ENCODE measurements at regions not wholly inside any gene's neighbourhood (a gene's known extent, or its start where the extent isn't known, plus 50 kb on each side); places are given as distances from the start of the nearest gene placed in this dataset.

GRCh38 chr2:19759880-19760279 lies 141.9 kb downstream of the TTC32 start:
- no peak for DNase-seq
- Mint-ChIP-seq H3K36me3 (no peaks in the 10 kb centered on the region), H3K27ac (no peak overlapping the region), H3K9me3 (ENCODE audit: low read depth) (no peaks in the 10 kb centered on the region), H3K27me3 (peaks cover 6% of the 10 kb centered on the region), H3K4me3 (no peak overlapping the region), H3K4me1 (no peaks in the 10 kb centered on the region)
- no peak for ATAC-seq
- CTCF ChIA-PET: no interaction called here

GRCh38 chr2:19758658-19759057 lies 143.1 kb downstream of the TTC32 start:
- Mint-ChIP-seq H3K9me3 (ENCODE audit: low read depth) (no peaks in the 10 kb centered on the region), H3K4me1 (no peaks in the 10 kb centered on the region), H3K36me3 (no peaks in the 10 kb centered on the region), H3K27ac (no peak overlapping the region), H3K27me3 (peaks cover 7% of the 10 kb centered on the region), H3K4me3 (no peak overlapping the region)
- ATAC-seq (no peak), DNase-seq (no peak)
- CTCF ChIA-PET: no interaction called here

- ATAC-seq: no peak
- no peak for DNase-seq
- Mint-ChIP-seq H3K9me3 (ENCODE audit: low read depth) (no peaks in the 10 kb centered on the region), H3K27me3 (peaks cover 9% of the 10 kb centered on the region), H3K4me1 (no peaks in the 10 kb centered on the region), H3K27ac (no peak overlapping the region), H3K4me3 (no peak overlapping the region), H3K36me3 (no peaks in the 10 kb centered on the region)
- CTCF ChIA-PET: no interaction called here
These were observed 144.2 kb downstream of the TTC32 start for GRCh38 chr2:19757586-19757985.

- no peak overlapping the region for H3K27ac Mint-ChIP-seq
- no peaks in the 10 kb centered on the region for H3K9me3 Mint-ChIP-seq (ENCODE audit: low read depth)
- CTCF ChIA-PET: no interaction called here
- H3K27me3 Mint-ChIP-seq: peaks cover 9% of the 10 kb centered on the region
- DNase-seq (no peak), ATAC-seq (no peak)
- no peaks in the 10 kb centered on the region for H3K4me1 Mint-ChIP-seq
- no peaks in the 10 kb centered on the region for H3K36me3 Mint-ChIP-seq
- H3K4me3 Mint-ChIP-seq: no peak overlapping the region
These were observed 146.9 kb downstream of the TTC32 start for GRCh38 chr2:19754907-19755306.

- Mint-ChIP-seq H3K9me3 (ENCODE audit: low read depth) (no peaks in the 10 kb centered on the region), H3K4me1 (no peaks in the 10 kb centered on the region), H3K36me3 (no peaks in the 10 kb centered on the region), H3K4me3 (no peak overlapping the region), H3K27ac (no peak overlapping the region), H3K27me3 (peaks cover 9% of the 10 kb centered on the region)
- CTCF ChIA-PET: no interaction called here
- no peak for ATAC-seq
- no peak for DNase-seq
These were observed 148.0 kb downstream of the TTC32 start for GRCh38 chr2:19753818-19754217.

GRCh38 chr2:19753314-19753713 lies 148.5 kb downstream of the TTC32 start:
- Mint-ChIP-seq H3K27ac (no peak overlapping the region), H3K36me3 (no peaks in the 10 kb centered on the region)
- CTCF ChIA-PET: interaction anchor here (1.0 kb wide), 1 partner anchor 105 kb away, joined by 3 read pairs; no protein-coding TSS in a partner anchor

GRCh38 chr2:19752500-19752899 lies 149.3 kb downstream of the TTC32 start:
- ATAC-seq (no peak), DNase-seq (peak; percentile 12)
- Mint-ChIP-seq H3K4me3 (no peak overlapping the region), H3K9me3 (ENCODE audit: low read depth) (no peaks in the 10 kb centered on the region), H3K4me1 (no peaks in the 10 kb centered on the region), H3K36me3 (no peaks in the 10 kb centered on the region), H3K27ac (no peak overlapping the region), H3K27me3 (peaks cover 9% of the 10 kb centered on the region)
- CTCF ChIA-PET: interaction anchor here (1.0 kb wide), 1 partner anchor 106 kb away, joined by 3 read pairs; no protein-coding TSS in a partner anchor

More at GRCh38 chr2:19753314-19753713, 148.5 kb downstream of the TTC32 start:
- peaks cover 9% of the 10 kb centered on the region for H3K27me3 Mint-ChIP-seq
- H3K9me3 Mint-ChIP-seq (ENCODE audit: low read depth): no peaks in the 10 kb centered on the region
- H3K4me1 Mint-ChIP-seq: no peaks in the 10 kb centered on the region
- ATAC-seq (no peak), DNase-seq (no peak)
- no peak overlapping the region for H3K4me3 Mint-ChIP-seq

- no peak overlapping the region for H3K4me3 Mint-ChIP-seq
- H3K36me3 Mint-ChIP-seq: no peaks in the 10 kb centered on the region
- H3K27me3 Mint-ChIP-seq: peaks cover 9% of the 10 kb centered on the region
- H3K27ac Mint-ChIP-seq: no peak overlapping the region
- H3K9me3 Mint-ChIP-seq (ENCODE audit: low read depth): no peaks in the 10 kb centered on the region
- ATAC-seq (no peak), DNase-seq (peak; percentile 9)
- H3K4me1 Mint-ChIP-seq: no peaks in the 10 kb centered on the region
- CTCF ChIA-PET: no interaction called here
These were observed 150.2 kb downstream of the TTC32 start for GRCh38 chr2:19751631-19752030.

- no peaks in the 10 kb centered on the region for H3K9me3 Mint-ChIP-seq (ENCODE audit: low read depth)
- H3K4me1 Mint-ChIP-seq: no peaks in the 10 kb centered on the region
- ATAC-seq: no peak
- DNase-seq: peak; percentile 14
- H3K27ac Mint-ChIP-seq: no peak overlapping the region
- peaks cover 4% of the 10 kb centered on the region for H3K27me3 Mint-ChIP-seq
- no peaks in the 10 kb centered on the region for H3K36me3 Mint-ChIP-seq
- H3K4me3 Mint-ChIP-seq: no peak overlapping the region
- CTCF ChIA-PET: no interaction called here
These were observed 151.6 kb downstream of the TTC32 start for GRCh38 chr2:19750136-19750535.

GRCh38 chr2:19749507-19749836 lies 152.3 kb downstream of the TTC32 start:
- ATAC-seq (no peak), DNase-seq (no peak)
- Mint-ChIP-seq H3K27ac (no peak overlapping the region), H3K9me3 (ENCODE audit: low read depth) (no peaks in the 10 kb centered on the region), H3K4me3 (no peak overlapping the region), H3K36me3 (no peaks in the 10 kb centered on the region), H3K27me3 (peaks cover 2% of the 10 kb centered on the region), H3K4me1 (no peaks in the 10 kb centered on the region)
- CTCF ChIA-PET: no interaction called here

- ATAC-seq (no peak), DNase-seq (peak; percentile 19)
- Mint-ChIP-seq H3K27ac (no peak overlapping the region), H3K4me1 (no peaks in the 10 kb centered on the region), H3K36me3 (no peaks in the 10 kb centered on the region), H3K27me3 (peaks cover 2% of the 10 kb centered on the region), H3K4me3 (no peak overlapping the region), H3K9me3 (ENCODE audit: low read depth) (no peaks in the 10 kb centered on the region)
- CTCF ChIA-PET: no interaction called here
These were observed 152.9 kb downstream of the TTC32 start for GRCh38 chr2:19748711-19749506.

- no peak overlapping the region for H3K4me3 Mint-ChIP-seq
- H3K27ac Mint-ChIP-seq: no peak overlapping the region
- CTCF ChIA-PET: no interaction called here
- H3K4me1 Mint-ChIP-seq: no peaks in the 10 kb centered on the region
- ATAC-seq: no peak
- no peaks in the 10 kb centered on the region for H3K9me3 Mint-ChIP-seq (ENCODE audit: low read depth)
- H3K27me3 Mint-ChIP-seq: no peaks in the 10 kb centered on the region
- no peaks in the 10 kb centered on the region for H3K36me3 Mint-ChIP-seq
- DNase-seq: peak; percentile 21
These were observed 153.8 kb downstream of the TTC32 start for GRCh38 chr2:19748073-19748375.

GRCh38 chr2:19747310-19748072 lies 154.3 kb downstream of the TTC32 start:
- Mint-ChIP-seq H3K4me3 (no peak overlapping the region), H3K27ac (no peak overlapping the region), H3K36me3 (no peaks in the 10 kb centered on the region), H3K9me3 (ENCODE audit: low read depth) (no peaks in the 10 kb centered on the region), H3K4me1 (no peaks in the 10 kb centered on the region), H3K27me3 (no peaks in the 10 kb centered on the region)
- CTCF ChIA-PET: no interaction called here
- ATAC-seq (no peak), DNase-seq (peak; percentile 9)

- CTCF ChIA-PET: no interaction called here
- ATAC-seq (no peak), DNase-seq (no peak)
- H3K4me1 Mint-ChIP-seq: no peaks in the 10 kb centered on the region
- H3K27me3 Mint-ChIP-seq: no peaks in the 10 kb centered on the region
- no peak overlapping the region for H3K4me3 Mint-ChIP-seq
- no peaks in the 10 kb centered on the region for H3K9me3 Mint-ChIP-seq (ENCODE audit: low read depth)
- no peak overlapping the region for H3K27ac Mint-ChIP-seq
- no peaks in the 10 kb centered on the region for H3K36me3 Mint-ChIP-seq
These were observed 155.0 kb downstream of the TTC32 start for GRCh38 chr2:19746611-19747309.

Measured in activated CD8-positive, alpha-beta memory T cell treated with anti-CD3 and anti-CD28 coated beads, Interleukin-2, amount 10 ng/mL, durations not matched to agents 7 days and 5 days (primary cell).